UCSD-AML1 (cell line): ENCODE measurements at regions not wholly inside any gene's neighbourhood (a gene's known extent, or its start where the extent isn't known, plus 50 kb on each side); places are given as distances from the start of the nearest gene placed in this dataset.
"Not testable (repeated sequence)": the region's sequence is repeated elsewhere in the genome, so short reads cannot be mapped to it uniquely, and the experiment has no call there.

Experiments used
- DNase-seq: peaks from one replicate; lab custom pipeline; 2025; ENCODE audit not compliant: unreplicated experiment; lab: John Stamatoyannopoulos, UW

DNA sequence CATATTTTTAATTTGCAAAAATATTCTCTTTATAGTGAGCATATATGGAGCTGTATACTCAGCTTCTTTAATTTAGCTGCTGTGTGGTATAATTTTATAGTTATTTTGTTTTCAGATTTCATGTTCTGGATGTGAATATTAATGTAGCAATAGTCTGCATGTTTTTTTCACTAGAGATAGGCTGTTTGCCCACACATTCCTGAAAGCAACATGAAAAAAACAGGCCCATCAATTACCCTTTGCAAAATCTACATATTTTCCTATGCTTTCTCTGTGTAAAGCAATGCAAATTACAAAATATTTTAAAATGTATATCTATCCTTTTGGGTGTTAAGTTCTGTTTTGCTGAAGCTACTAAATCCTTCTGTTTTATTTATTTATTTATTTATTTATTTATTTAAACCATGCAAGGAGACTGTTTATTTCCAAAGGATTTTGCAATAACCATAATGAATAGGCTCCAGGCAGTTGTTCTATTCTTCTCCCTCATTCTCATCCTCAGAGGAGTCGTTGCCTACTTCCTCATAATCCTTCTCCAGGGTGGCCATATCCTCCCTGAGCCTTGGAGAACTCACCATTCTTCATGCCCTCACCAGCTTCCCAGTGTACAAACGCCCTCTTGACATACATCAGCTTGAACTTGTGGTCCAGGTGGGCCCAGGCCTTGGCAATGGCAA, 277.1 kb downstream of the ANKRD50 start:
- no peak for DNase-seq

DNA sequence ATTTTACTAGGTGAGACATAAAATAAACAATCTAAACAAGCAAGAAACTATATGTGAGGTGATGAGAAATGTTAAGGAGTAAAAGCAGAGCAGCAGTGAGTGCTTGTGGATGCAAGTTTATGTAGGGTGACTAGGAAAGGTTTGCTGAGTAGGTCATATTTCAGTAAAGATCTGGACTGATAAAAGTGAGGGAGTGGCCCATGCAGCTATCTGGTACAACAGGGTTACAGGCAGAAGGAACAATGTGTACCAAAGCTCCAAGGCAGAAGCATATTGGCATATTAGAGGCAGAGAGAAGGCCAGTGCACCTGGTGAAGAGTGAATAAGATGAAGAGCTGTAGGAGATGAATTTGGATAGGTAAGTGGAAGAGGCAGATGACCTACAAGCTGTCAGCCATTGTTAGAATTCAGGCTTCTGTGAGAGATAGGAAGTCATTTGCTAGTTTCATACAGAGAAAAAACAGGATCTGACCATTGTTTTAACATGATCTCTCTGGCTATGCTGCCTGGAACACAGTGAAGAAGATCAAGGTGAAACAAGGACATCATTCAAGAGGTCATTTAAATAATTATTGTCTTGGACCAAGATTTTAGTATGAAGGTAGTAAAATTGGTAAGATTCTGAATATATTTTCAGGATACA, 274.6 kb downstream of the ANKRD50 start:
- DNase-seq = no peak

DNA sequence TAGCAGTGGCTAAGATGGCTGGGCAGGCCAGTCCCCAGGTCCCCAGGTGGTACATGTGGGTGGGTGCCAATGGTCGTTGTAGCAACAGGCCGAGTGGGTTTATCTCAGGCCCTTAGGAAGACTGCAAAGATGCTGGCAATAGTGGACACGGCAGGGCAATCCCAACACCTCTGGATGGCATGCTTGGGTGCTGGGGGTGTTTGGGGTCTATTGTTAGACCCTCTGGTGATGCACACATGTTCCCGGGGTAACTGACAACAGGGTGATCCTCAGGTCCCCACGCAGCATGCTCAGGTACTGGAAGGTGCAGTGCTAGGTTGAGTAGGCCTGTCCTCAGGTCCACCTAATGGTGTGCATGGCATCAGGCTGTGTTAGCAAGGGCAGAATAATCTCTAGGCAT, 267.5 kb downstream of the ANKRD50 start:
- DNase-seq = no peak

DNA sequence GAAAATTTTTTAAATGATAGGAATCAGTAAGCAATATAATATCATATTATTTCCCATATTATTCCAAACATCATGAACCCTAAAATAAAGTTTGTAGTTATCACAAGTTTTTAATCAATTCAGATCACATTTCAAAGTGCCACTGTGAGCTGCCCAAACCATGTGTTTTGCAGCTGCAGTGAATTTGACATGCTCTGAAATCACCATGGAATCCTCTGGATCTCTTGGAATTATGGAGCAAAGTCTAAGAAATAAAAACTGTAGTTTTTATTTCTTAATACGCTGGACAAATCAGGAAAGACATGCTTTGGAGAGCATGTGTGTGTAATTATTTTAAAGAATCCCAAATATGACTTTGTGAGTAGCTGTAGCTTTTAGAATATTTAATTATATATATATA, 262.7 kb downstream of the ANKRD50 start:
- DNase-seq = no peak

DNA sequence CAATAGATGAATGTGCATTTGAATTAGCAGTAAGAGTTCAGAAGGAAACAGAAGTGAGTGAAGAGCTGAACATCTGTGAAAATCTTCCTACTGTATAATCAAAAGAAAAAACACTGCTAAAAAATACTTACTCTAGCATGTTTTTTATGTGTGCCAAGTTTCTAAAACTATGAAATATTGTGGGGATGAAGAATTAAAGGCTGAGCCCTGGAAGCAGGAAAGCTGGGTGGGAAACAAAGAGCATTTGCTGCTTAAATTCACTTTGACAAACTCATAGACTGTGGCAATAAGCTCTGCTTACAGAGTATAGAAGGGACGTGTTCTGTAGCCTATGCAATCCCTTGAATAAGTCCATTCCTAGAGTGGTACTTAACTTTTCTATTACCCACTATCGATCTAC, 261.7 kb downstream of the ANKRD50 start:
- no peak for DNase-seq

DNA sequence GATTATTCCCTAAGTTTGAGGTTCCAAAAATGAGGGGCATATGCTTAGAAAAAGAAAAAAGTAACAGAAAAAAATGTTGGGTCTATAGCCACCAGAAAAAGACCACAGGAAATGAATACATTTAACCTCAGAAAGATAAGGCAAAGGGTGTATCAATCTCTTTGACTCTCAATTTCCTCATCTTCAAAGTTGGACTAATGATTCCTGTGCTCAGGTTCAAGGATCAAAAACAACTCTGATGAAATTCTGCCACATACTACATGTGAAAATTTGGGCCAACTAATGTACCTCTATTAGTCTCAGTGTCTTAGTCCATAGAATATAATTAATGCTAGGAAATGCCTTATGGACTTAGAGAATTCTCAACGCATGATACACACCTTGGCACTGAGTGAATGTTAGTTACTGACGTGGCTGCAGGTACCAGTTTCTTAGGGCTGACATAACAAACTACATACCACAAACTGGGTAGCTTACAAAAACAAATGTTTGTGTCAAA, 257.7 kb downstream of the ANKRD50 start:
- no peak for DNase-seq

DNA sequence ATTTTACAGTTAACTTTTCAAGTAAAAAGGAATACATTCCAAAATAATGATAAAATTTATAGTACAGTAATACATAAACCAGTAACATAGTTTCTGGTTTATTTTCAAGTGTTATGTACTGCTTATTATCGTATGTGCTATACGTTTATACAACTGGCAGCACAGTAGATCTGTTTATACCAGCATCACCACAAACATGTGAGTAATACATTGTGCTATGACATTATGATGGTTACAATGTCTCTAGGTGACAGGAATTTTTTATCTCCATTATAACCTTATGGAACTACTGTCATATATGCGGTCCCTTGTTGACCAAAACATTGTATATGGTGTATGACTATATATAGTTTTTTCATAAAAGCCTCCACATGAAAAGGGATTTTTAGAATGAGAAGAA, 256.9 kb downstream of the ANKRD50 start:
- no peak for DNase-seq

DNA sequence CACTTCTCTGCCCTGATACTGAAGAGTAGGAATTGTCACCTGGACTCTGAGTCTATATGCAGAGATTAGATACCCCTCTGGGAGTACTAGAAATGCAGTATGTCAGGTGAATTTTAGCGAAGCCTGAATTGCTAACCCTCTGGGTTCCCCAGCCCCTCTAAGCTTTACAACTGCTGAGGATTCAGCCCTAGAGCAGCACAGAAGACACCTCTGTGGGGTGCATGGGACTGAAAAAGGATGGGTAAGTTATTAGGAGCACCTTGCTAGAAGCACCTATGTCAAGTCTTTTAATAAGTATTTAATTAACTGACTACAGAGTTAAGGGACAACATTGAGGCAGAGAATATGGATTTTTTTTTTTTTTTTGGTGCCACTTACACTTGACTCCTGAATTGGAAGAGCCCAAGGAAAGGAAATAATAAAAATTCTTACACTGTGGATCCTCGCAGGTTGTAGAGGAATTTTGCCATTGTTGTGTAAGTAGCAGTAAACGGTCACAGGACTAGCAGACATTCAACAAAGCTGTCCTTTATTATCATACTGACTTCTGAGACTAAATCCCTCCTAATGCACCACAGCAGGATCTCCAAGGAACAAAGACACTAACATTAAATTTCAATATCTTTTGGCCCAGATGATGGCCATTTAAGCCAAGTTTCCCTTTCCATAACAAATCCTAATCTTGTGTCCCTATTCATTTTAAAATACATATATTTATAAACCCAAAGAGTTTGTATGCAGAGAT, 253.2 kb downstream of the ANKRD50 start:
- DNase-seq = no peak

DNA sequence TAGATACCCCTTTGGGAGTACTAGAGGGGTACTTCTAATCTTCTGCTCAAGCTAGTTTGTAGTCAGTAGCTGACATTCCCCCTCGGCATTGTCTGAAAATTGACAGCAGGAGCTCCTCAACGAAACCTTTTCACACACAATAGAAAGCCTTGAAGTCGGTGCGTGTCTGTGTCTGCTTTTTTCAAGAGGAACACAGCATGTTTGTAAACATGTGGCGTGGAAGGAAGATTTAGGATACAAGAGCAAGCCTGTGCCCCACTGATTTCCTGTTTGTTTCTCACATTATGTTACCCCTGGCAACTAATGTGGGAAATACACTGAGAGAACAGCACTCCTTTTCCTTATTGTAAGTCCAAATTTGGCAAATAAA, 252.6 kb downstream of the ANKRD50 start:
- no peak for DNase-seq

DNA sequence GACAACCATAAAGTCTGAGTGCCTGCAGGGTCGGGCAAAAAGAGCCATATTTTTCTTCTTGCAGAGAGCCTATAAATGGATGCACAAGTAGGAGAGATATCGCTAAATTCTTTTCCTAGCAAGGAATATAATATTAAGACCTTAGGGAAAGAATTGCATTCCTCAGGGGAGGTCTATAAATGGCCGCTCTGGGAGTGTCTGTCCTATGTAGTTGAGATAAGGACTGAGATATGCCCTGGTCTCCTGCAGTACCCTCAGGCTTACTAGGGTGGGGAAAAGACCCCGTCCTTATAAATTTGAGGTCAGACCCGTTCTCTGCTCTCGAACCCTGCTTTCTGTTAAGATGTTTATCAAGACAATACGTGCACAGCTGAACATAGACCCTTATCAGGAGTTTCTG, 250.9 kb downstream of the ANKRD50 start:
- DNase-seq = not testable (repeated sequence)

DNA sequence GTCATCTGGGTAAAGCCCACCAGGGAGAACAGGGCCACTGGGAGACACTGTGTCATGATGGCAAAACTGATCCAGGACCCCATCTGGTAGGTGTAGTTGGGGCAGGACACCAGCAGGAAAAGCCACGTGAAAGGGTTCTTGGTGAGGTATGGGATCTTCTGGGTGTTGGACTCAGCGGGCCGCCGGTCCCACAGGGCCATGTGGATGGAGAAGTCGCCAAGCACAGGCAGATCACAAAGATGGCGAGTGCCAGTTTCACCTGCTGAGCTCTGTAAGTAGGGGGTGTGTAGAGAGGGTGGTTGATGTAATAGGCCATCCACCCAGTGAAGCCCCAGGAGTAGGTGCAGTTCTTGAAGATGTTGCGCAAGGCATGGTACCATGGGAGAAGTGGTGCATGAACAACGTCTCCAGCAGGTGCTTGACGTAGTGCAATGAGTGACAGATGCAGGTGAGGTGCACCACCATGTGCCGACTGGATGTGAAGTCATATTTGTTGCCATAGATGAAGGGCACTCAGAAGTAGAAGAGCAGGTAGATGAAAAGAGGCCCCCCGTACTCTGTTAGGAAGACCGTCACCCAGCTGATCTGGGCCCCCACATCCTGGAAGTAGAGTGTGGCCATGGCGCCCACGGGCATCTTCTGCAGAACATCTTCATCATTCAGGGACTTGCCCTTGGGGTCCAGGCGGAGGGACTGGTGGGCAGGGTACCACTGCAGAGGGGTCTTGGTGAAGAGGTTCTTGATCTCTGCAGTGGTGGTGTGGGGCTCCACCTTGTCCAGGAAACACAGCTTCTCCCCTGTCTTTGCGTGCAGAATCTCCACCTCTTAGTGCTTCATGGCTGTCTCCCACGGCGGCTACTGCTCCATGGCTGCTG, 249.3 kb downstream of the ANKRD50 start:
- no peak for DNase-seq

DNA sequence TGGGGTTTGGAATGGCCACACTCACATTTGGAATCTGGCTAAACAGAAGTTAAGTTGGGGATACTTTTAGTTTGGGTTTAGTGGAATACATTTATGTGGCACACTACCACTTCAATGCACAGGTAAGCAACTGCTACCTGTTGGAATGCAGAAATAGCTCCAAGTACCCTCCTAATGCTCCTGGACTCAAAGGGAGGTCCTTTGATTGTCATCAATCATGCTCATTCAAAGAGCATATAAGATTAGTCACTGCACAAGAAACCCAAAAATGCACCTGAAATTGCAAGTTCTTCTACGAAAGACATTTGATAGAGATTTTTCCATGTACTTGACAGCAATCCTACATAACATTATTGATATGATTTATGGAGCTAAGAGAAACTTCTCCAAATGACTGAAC, 247.7 kb downstream of the ANKRD50 start:
- no peak for DNase-seq

DNA sequence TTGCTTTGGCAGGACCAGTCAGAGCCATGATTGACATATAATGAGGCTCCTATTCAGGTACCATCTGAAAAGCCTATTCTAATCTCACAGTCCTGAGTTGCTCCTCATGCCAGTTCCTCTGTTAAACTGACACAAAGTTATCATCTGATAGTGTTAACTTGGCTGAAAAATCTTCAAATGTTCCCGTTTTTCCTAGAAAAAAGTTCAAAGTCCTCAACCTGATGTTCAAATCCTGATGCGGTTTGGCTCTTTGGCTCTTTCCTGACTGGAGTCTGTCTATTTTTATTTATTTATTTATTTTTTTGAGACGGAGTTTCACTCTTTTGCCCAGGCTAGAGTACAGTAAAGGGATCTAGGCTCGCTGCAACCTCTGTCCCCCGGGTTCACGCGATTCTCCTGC, 244.2 kb downstream of the ANKRD50 start:
- DNase-seq = no peak

DNA sequence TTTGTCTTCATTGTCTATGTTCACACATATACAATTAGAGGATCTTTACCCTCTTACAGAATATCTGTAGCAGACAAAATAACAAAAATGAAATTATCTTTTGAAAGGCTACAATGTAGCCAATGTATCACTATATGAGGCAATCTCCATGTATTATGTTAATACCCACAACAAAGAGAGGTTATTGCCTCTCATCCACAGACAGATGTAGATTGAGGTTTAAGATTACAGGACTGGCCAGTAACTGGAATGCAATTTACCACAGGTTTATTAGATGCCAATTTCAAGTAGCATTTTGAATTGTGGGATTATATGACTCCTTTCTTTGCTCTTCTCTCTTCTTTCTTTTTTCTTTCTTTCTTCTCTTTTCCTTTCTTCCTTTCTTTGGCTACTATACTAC, 242.6 kb downstream of the ANKRD50 start:
- no peak for DNase-seq

DNA sequence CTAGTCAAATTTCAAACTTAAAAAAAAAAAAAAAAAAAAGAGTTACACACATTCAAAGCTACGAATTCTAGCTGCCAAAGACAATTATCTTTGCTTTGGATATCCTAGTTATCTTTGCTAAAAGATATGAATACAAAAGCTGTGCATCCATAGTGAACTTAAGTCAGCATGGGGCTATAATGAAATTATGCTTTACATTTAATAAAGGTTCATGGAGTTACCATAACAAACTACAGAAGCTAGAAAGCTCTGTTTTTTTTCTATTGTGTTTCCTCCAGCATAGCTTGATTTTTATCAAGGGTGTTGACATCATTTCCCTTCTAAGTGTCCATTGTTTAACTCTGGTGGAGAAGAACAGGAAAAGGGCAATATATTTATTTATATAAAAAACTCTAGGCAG, 234.1 kb downstream of the ANKRD50 start:
- no peak for DNase-seq

DNA sequence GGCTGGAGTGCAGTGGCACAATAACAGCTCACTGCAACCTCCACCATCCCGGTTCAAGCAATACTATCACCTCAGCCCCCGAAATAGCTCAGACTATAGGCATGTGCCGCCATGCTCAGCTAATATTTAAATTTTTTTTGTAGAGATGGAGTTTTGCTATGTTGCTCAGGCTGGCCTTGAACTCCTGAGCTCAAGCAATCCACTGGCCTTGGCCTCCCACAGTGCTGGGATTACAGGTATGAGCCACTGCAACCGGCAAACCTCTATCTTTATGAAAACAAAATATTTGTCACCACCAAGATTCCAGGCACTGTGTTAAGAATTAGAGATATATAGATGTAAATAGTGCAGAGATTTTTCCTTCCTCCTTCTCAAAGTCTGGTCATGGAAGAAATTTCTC, 232.5 kb downstream of the ANKRD50 start:
- no peak for DNase-seq

DNA sequence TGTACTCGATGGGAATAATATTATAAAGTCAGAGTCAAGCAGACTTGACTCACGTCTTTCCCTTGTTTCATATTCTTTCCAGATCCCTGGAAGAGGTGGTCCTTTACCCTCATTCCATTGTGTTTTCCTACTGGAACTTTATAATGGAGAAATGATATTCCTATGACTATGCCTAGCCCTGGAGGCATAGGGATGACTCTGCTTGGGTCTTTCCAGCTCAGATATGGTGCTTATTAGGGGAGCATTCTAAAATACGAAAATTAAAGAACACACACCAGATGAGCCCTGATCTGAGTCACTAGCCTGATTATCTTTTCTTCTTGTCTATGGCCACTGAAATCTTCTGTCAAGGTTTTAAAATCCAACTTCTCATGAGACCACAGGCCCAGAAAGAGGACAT, 231.4 kb downstream of the ANKRD50 start:
- no peak for DNase-seq

DNA sequence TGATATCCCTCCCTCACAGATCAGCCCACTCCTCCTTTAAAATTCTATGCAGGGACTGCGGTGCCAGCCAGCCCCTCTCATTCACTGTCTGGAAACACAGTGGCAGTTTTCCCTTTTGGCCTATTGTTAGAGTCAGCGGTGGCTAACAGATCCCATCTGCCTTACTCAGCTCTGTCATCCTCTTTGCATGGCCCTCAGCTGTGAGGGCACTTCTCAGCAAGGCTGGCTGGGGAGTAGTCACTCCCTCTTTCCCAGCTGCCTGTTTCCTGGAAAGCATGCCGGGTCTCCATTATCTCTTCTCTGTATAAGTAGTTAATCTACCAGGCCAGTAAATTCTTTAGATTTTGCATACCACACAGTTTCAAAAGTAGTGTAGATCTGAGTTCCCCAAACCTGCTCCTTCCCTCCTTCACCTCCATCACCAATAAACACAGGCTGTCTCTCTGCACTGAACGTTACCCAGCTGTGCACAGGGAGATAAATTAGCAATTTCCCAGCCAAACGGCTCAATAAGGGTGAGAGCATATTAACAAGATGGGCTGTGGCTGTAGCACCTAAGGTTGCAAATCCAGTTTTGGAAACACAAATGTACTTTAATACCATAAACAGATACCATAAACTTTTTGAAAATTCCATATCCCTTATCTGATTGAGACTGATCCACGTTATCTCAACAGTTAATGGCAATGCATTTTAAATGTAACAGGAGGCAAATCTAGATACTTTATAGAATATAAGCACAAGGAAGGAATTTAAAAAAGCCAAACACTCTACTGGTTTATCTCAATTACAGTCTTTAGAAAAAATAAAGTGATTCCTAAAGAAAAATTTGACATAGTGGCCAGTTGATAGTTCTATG, 229.3 kb downstream of the ANKRD50 start:
- no peak for DNase-seq

DNA sequence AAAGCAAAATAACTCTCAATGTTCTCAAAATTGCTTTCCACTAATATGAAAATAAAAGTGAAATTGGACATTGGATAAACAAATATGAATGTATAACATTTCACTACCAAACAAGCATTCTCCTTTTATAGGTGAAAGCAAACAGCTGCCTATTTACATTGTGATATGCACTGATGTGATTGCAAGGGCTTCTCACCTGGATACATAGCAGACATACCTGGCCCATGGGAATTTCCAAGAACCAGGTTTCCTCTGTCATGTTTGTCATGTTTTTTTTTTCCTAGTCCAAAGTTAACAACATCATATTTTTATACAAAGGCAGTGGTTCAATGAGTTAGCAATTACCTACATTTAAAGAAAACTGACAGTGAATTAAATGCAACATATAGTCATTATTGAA, 228.5 kb downstream of the ANKRD50 start:
- no peak for DNase-seq

DNA sequence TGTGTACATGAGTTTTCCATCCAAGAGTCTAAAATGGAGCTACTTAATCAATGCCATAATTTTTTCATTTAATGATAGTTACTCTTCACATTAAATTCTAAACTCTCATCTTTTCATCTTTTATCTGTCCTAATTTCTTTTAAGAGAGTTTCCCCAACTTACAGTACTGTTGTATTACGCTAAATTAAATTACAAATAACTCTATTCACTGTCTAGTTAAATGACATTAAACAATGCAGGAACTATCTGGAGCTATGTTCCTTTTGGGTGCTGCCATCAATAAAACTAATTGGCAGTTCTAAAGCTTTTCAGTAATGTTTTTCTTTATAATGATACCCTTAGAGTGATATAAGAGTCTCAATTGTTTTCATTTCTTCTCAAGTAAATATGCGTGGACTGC, 227.6 kb downstream of the ANKRD50 start:
- no peak for DNase-seq
